ENCODE measurements at regions not wholly inside any gene's neighbourhood (a gene's known extent, or its start where the extent isn't known, plus 50 kb on each side); places are given as distances from the start of the nearest gene placed in this dataset.
"Not testable (repeated sequence)": the region's sequence is repeated elsewhere in the genome, so short reads cannot be mapped to it uniquely, and the experiment has no call there.

DNA sequence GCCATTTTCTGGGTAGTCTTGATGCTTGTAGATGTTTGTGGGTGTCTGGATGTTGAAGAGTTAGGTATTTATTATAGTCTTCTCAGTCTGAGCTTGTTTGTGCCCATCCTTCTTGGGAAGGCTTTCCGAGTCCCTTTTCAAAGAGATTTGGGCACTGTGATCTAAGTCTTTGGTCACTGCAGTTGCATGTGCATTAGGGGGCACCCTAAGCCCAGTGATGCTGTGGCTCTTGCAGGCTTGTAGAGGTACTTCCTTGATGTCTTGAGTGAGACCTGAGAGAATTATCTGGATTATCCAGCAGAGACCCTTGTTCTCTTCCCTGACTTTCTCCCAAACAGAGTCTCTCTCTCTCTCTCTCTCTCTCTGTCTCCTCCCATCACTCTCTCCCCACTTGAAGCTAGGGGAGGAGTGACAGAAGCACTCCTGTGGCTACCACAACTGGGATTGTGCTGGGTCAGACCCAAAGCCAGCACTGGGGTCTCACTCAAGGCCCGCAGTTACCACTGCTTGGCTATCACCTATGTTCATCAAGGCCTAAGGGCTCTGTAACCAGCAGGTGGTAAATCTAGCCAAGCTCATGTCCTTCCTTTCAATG is 68.5 kb downstream of the TMCO5A start:
- Histone ChIP-seq H3K4me3 (ENCODE audit: low read length) (no peak overlapping the region), H3K27me3 (replicated peaks; ENCODE audit: control insufficient read depth, insufficient read depth, low read length) (no peaks in the 10 kb centered on the region), H3K9ac (ENCODE audit: low read length) (no peak overlapping the region), H3K4me1 (ENCODE audit: control insufficient read depth, insufficient read depth, low read length) (peaks cover 9% of the 10 kb centered on the region), H3K9me3 (ENCODE audit: control insufficient read depth, low read length) (no peaks in the 10 kb centered on the region), H3K36me3 (ENCODE audit: control insufficient read depth, insufficient read depth, low read length, severe bottlenecking) (no peaks in the 10 kb centered on the region)
- DNase-seq (ENCODE audit: low read depth): peak; percentile 77

GRCh38 chr15:38004218-38004861 is 69.9 kb downstream of the TMCO5A start:
- H3K4me3 ChIP-seq (ENCODE audit: low read length): no peak overlapping the region
- peaks cover 9% of the 10 kb centered on the region for H3K4me1 ChIP-seq (ENCODE audit: control insufficient read depth, insufficient read depth, low read length)
- DNase-seq (ENCODE audit: low read depth): no peak
- no peaks in the 10 kb centered on the region for H3K27me3 ChIP-seq (replicated peaks; ENCODE audit: control insufficient read depth, insufficient read depth, low read length)
- no peak overlapping the region for H3K9ac ChIP-seq (ENCODE audit: low read length)
- no peaks in the 10 kb centered on the region for H3K9me3 ChIP-seq (ENCODE audit: control insufficient read depth, low read length)
- no peaks in the 10 kb centered on the region for H3K36me3 ChIP-seq (ENCODE audit: control insufficient read depth, insufficient read depth, low read length, severe bottlenecking)

- H3K4me1 ChIP-seq (ENCODE audit: control insufficient read depth, insufficient read depth, low read length): peaks cover 9% of the 10 kb centered on the region
- H3K36me3 ChIP-seq (ENCODE audit: control insufficient read depth, insufficient read depth, low read length, severe bottlenecking): no peaks in the 10 kb centered on the region
- H3K27me3 ChIP-seq (replicated peaks; ENCODE audit: control insufficient read depth, insufficient read depth, low read length): no peaks in the 10 kb centered on the region
- no peaks in the 10 kb centered on the region for H3K9me3 ChIP-seq (ENCODE audit: control insufficient read depth, low read length)
- no peak for DNase-seq (ENCODE audit: low read depth)
- no peak overlapping the region for H3K9ac ChIP-seq (ENCODE audit: low read length)
- H3K4me3 ChIP-seq (ENCODE audit: low read length): no peak overlapping the region
These were observed 71.7 kb downstream of the TMCO5A start for GRCh38 chr15:38005953-38006808.

- H3K4me1 ChIP-seq (ENCODE audit: control insufficient read depth, insufficient read depth, low read length): peaks cover 3% of the 10 kb centered on the region
- no peaks in the 10 kb centered on the region for H3K27me3 ChIP-seq (replicated peaks; ENCODE audit: control insufficient read depth, insufficient read depth, low read length)
- DNase-seq (ENCODE audit: low read depth): no peak
- H3K36me3 ChIP-seq (ENCODE audit: control insufficient read depth, insufficient read depth, low read length, severe bottlenecking): no peaks in the 10 kb centered on the region
- no peaks in the 10 kb centered on the region for H3K9me3 ChIP-seq (ENCODE audit: control insufficient read depth, low read length)
- no peak overlapping the region for H3K4me3 ChIP-seq (ENCODE audit: low read length)
- no peak overlapping the region for H3K9ac ChIP-seq (ENCODE audit: low read length)
These were observed 76.0 kb downstream of the TMCO5A start for GRCh38 chr15:38010395-38010794.

- no peaks in the 10 kb centered on the region for H3K9me3 ChIP-seq (ENCODE audit: control insufficient read depth, low read length)
These were observed 78.5 kb downstream of the TMCO5A start for GRCh38 chr15:38012894-38013293.

DNA sequence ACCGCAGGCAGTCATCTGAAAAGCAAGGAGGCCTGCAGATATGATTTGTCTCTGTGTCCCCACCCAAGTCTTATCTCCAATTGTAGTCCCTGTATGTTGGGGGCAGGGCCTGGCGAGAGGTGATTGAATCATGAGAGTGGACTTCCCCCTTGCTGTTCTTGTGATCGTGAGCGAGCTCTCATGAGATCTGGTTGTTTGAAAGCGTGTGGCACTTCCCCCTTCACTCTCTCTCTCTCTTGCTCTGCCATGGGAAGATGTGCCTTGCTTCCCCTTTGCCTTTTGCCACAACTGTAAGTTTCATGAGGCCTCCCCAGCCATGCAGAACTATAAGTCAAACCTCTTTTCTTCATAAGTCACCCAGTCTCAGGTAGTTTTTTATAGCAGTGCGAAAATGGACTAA is 83.3 kb downstream of the TMCO5A start:
- Histone ChIP-seq H3K9ac (ENCODE audit: low read length) (no peak overlapping the region), H3K4me1 (ENCODE audit: control insufficient read depth, insufficient read depth, low read length) (no peaks in the 10 kb centered on the region), H3K9me3 (ENCODE audit: control insufficient read depth, low read length) (no peaks in the 10 kb centered on the region), H3K27me3 (replicated peaks; ENCODE audit: control insufficient read depth, insufficient read depth, low read length) (no peaks in the 10 kb centered on the region), H3K36me3 (ENCODE audit: control insufficient read depth, insufficient read depth, low read length, severe bottlenecking) (no peaks in the 10 kb centered on the region), H3K4me3 (ENCODE audit: low read length) (no peak overlapping the region)
- DNase-seq (ENCODE audit: low read depth): no peak

More at GRCh38 chr15:38012894-38013293, 78.5 kb downstream of the TMCO5A start:
- no peak overlapping the region for H3K9ac ChIP-seq (ENCODE audit: low read length)
- no peak overlapping the region for H3K4me3 ChIP-seq (ENCODE audit: low read length)
- H3K27me3 ChIP-seq (replicated peaks; ENCODE audit: control insufficient read depth, insufficient read depth, low read length): no peaks in the 10 kb centered on the region
- DNase-seq (ENCODE audit: low read depth): no peak
- no peaks in the 10 kb centered on the region for H3K36me3 ChIP-seq (ENCODE audit: control insufficient read depth, insufficient read depth, low read length, severe bottlenecking)
- no peaks in the 10 kb centered on the region for H3K4me1 ChIP-seq (ENCODE audit: control insufficient read depth, insufficient read depth, low read length)

DNA sequence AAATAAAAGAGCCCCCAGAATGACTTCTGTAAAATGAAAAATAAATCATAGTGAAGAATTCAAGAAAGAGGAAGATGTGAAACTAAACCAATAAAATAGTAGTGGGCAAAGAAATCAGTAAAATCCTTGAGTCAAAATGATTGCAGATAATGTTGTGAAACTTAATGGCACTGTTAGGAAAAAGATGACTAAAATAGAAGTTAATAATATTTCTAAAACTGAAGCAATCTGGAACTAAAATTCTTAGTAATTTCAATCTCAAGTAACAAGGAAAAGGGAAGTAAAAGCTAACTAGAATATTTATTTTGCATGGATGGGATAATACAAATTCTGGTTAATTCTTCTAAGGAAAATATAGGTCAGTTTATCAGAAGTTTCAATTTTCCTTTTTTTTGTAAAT is 84.6 kb downstream of the TMCO5A start:
- Histone ChIP-seq H3K4me1 (ENCODE audit: control insufficient read depth, insufficient read depth, low read length) (no peaks in the 10 kb centered on the region), H3K36me3 (ENCODE audit: control insufficient read depth, insufficient read depth, low read length, severe bottlenecking) (no peaks in the 10 kb centered on the region), H3K9ac (ENCODE audit: low read length) (no peak overlapping the region), H3K4me3 (ENCODE audit: low read length) (no peak overlapping the region), H3K27me3 (replicated peaks; ENCODE audit: control insufficient read depth, insufficient read depth, low read length) (no peaks in the 10 kb centered on the region), H3K9me3 (ENCODE audit: control insufficient read depth, low read length) (no peaks in the 10 kb centered on the region)
- no peak for DNase-seq (ENCODE audit: low read depth)

- Histone ChIP-seq H3K4me1 (ENCODE audit: control insufficient read depth, insufficient read depth, low read length) (no peaks in the 10 kb centered on the region), H3K4me3 (ENCODE audit: low read length) (no peak overlapping the region), H3K36me3 (ENCODE audit: control insufficient read depth, insufficient read depth, low read length, severe bottlenecking) (no peaks in the 10 kb centered on the region), H3K27me3 (replicated peaks; ENCODE audit: control insufficient read depth, insufficient read depth, low read length) (no peaks in the 10 kb centered on the region), H3K9me3 (ENCODE audit: control insufficient read depth, low read length) (no peaks in the 10 kb centered on the region), H3K9ac (ENCODE audit: low read length) (no peak overlapping the region)
- DNase-seq (ENCODE audit: low read depth): no peak
These were observed 86.8 kb downstream of the TMCO5A start for GRCh38 chr15:38021259-38021658.

- H3K36me3 ChIP-seq (ENCODE audit: control insufficient read depth, insufficient read depth, low read length, severe bottlenecking): no peaks in the 10 kb centered on the region
- no peak for DNase-seq (ENCODE audit: low read depth)
- peaks cover 10% of the 10 kb centered on the region for H3K4me1 ChIP-seq (ENCODE audit: control insufficient read depth, insufficient read depth, low read length)
- H3K4me3 ChIP-seq (ENCODE audit: low read length): no peak overlapping the region
- no peaks in the 10 kb centered on the region for H3K9me3 ChIP-seq (ENCODE audit: control insufficient read depth, low read length)
- no peaks in the 10 kb centered on the region for H3K27me3 ChIP-seq (replicated peaks; ENCODE audit: control insufficient read depth, insufficient read depth, low read length)
- H3K9ac ChIP-seq (ENCODE audit: low read length): no peak overlapping the region
These were observed 90.1 kb downstream of the TMCO5A start for GRCh38 chr15:38024293-38025091.

DNA sequence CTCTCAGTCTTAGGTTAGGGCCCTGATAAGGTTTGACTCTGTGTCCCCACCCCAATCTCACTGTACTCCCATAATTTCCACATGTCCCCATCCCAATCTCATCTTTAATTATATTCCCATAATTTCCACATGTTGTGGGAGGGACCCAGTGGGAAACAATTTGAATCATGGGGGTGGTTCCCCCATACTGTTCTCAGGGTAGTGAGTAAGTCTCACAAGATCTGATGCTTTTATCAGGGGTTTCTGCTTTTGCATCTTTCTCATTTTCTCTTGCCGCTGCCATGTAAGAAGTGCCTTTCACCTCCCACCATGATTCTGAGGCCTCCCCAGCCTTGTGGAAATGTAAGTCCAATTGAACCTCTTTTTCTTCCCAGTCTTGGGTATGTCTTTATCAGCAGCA is 91.2 kb downstream of the TMCO5A start:
- not testable (repeated sequence) for H3K9me3 ChIP-seq (ENCODE audit: control insufficient read depth, low read length); H3K36me3 ChIP-seq (ENCODE audit: control insufficient read depth, insufficient read depth, low read length, severe bottlenecking)

DNA sequence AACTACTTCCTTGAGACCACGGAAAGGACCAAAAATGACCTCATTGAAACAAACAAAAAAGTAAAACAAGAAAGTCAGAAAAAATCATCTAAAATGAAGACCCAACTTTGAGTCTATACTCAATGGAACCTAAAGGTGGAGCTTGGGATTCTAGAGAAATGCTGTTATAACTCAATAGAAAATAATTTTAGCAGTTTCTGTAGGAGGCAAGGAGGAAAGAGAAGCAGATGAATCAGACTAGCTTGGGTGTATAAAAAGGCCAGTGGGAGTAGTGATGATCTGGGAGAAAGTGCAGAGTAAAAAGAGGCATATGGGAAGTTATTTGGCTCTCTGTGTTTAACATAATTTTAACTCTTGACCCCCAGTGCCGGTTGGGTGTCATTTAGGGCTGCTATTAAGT is 94.4 kb downstream of the TMCO5A start:
- Histone ChIP-seq H3K36me3 (ENCODE audit: control insufficient read depth, insufficient read depth, low read length, severe bottlenecking) (no peaks in the 10 kb centered on the region), H3K4me3 (ENCODE audit: low read length) (no peak overlapping the region), H3K27me3 (replicated peaks; ENCODE audit: control insufficient read depth, insufficient read depth, low read length) (no peaks in the 10 kb centered on the region), H3K4me1 (ENCODE audit: control insufficient read depth, insufficient read depth, low read length) (peaks cover 34% of the 10 kb centered on the region), H3K9ac (ENCODE audit: low read length) (no peak overlapping the region), H3K9me3 (ENCODE audit: control insufficient read depth, low read length) (no peaks in the 10 kb centered on the region)
- DNase-seq (ENCODE audit: low read depth): peak; percentile 53

More for the DNA sequence above, 91.2 kb downstream of the TMCO5A start:
- H3K9ac ChIP-seq (ENCODE audit: low read length); DNase-seq (ENCODE audit: low read depth); H3K4me3 ChIP-seq (ENCODE audit: low read length); H3K27me3 ChIP-seq (replicated peaks; ENCODE audit: control insufficient read depth, insufficient read depth, low read length): not testable (repeated sequence)
- peaks cover 18% of the 10 kb centered on the region for H3K4me1 ChIP-seq (ENCODE audit: control insufficient read depth, insufficient read depth, low read length)

Data from adipocyte (in vitro differentiated cells).